ENCODE measurements at regions not wholly inside any gene's neighbourhood (a gene's known extent, or its start where the extent isn't known, plus 50 kb on each side); places are given as distances from the start of the nearest gene placed in this dataset.
A peak's percentile ranks its signal among the peaks of the same experiment; 100 is the strongest.

GRCh38 chr11:79830446-79830845 lies 389.6 kb upstream of the TENM4 start:
- H3K27ac ChIP-seq (ENCODE audit: low read depth in 1 of 3, low read length in 2 of 3) = no peak overlapping the region
- WGBS, 3 donors = 68 to 73% (median 71%) methylated on average over 3 of the region's 3 CpGs
- H3K36me3 ChIP-seq (ENCODE audit: control insufficient read depth in 3 of 3, insufficient read depth in 2 of 3, low read depth in 1 of 3, low read length in 3 of 3) = no peaks in the 10 kb centered on the region
- no peaks in the 10 kb centered on the region for H3K9me3 ChIP-seq (ENCODE audit: control insufficient read depth in 2 of 2, insufficient read depth in 1 of 2, low read depth in 1 of 2, low read length in 1 of 2)
- no peaks in the 10 kb centered on the region for H3K4me1 ChIP-seq (ENCODE audit: control insufficient read depth in 3 of 3, insufficient read depth in 2 of 3, low read depth in 1 of 3, low read length in 2 of 3)
- no peaks in the 10 kb centered on the region for H3K27me3 ChIP-seq (ENCODE audit: control insufficient read depth in 3 of 3, insufficient read depth in 3 of 3, low read length in 3 of 3)
- DNase-seq (no peak), FAIRE-seq (no peak)
- H3K4me3 ChIP-seq (ENCODE audit: low read depth in 1 of 3, low read length in 3 of 3) = no peak overlapping the region

GRCh38 chr11:79829891-79830290 lies 389.1 kb upstream of the TENM4 start:
- FAIRE-seq (no peak), DNase-seq (no peak)
- WGBS, 3 donors = 82 to 86% (median 83%) methylated on average over 3 of the region's 3 CpGs
- no peaks in the 10 kb centered on the region for H3K27me3 ChIP-seq (ENCODE audit: control insufficient read depth in 3 of 3, insufficient read depth in 3 of 3, low read length in 3 of 3)
- H3K9me3 ChIP-seq (ENCODE audit: control insufficient read depth in 2 of 2, insufficient read depth in 1 of 2, low read depth in 1 of 2, low read length in 1 of 2) = no peaks in the 10 kb centered on the region
- no peaks in the 10 kb centered on the region for H3K36me3 ChIP-seq (ENCODE audit: control insufficient read depth in 3 of 3, insufficient read depth in 2 of 3, low read depth in 1 of 3, low read length in 3 of 3)
- no peak overlapping the region for H3K4me3 ChIP-seq (ENCODE audit: low read depth in 1 of 3, low read length in 3 of 3)
- H3K27ac ChIP-seq (ENCODE audit: low read depth in 1 of 3, low read length in 2 of 3) = no peak overlapping the region
- no peaks in the 10 kb centered on the region for H3K4me1 ChIP-seq (ENCODE audit: control insufficient read depth in 3 of 3, insufficient read depth in 2 of 3, low read depth in 1 of 3, low read length in 2 of 3)

- DNase-seq (no peak), FAIRE-seq (no peak)
- H3K27me3 ChIP-seq (ENCODE audit: control insufficient read depth in 3 of 3, insufficient read depth in 3 of 3, low read length in 3 of 3) = no peaks in the 10 kb centered on the region
- H3K9me3 ChIP-seq (ENCODE audit: control insufficient read depth in 2 of 2, insufficient read depth in 1 of 2, low read depth in 1 of 2, low read length in 1 of 2) = no peaks in the 10 kb centered on the region
- H3K4me1 ChIP-seq (ENCODE audit: control insufficient read depth in 3 of 3, insufficient read depth in 2 of 3, low read depth in 1 of 3, low read length in 2 of 3) = no peaks in the 10 kb centered on the region
- no peak overlapping the region for H3K27ac ChIP-seq (ENCODE audit: low read depth in 1 of 3, low read length in 2 of 3)
- no peaks in the 10 kb centered on the region for H3K36me3 ChIP-seq (ENCODE audit: control insufficient read depth in 3 of 3, insufficient read depth in 2 of 3, low read depth in 1 of 3, low read length in 3 of 3)
- H3K4me3 ChIP-seq (ENCODE audit: low read depth in 1 of 3, low read length in 3 of 3) = no peak overlapping the region
- WGBS, 3 donors = 53 to 79% (median 72%) methylated on average over 3 of the region's 3 CpGs
These were observed 381.9 kb upstream of the TENM4 start for GRCh38 chr11:79822766-79823165.

- H3K4me1 ChIP-seq (ENCODE audit: control insufficient read depth in 3 of 3, insufficient read depth in 2 of 3, low read depth in 1 of 3, low read length in 2 of 3) = peaks cover 0 to 8% (median 0%) of the 10 kb centered on the region in 3 donors
- peak; percentile 59 to 76 for DNase-seq
- no peaks in the 10 kb centered on the region for H3K27me3 ChIP-seq (ENCODE audit: control insufficient read depth in 3 of 3, insufficient read depth in 3 of 3, low read length in 3 of 3)
- WGBS, 3 donors = 11 to 52% (median 33%) methylated on average over 3 of the region's 3 CpGs
- H3K9me3 ChIP-seq (ENCODE audit: control insufficient read depth in 2 of 2, insufficient read depth in 1 of 2, low read depth in 1 of 2, low read length in 1 of 2) = peaks cover 0 to 1% of the 10 kb centered on the region in 2 donors
- no peak for FAIRE-seq
- no peaks in the 10 kb centered on the region for H3K36me3 ChIP-seq (ENCODE audit: control insufficient read depth in 3 of 3, insufficient read depth in 2 of 3, low read depth in 1 of 3, low read length in 3 of 3)
- H3K4me3 ChIP-seq (ENCODE audit: low read depth in 1 of 3, low read length in 3 of 3) = no peak overlapping the region
- H3K27ac ChIP-seq (ENCODE audit: low read depth in 1 of 3, low read length in 2 of 3) = peak overlapping the region in 1 of 3 donors; percentile 1
These were observed 372.7 kb upstream of the TENM4 start for GRCh38 chr11:79813551-79813950.

- H3K9me3 ChIP-seq (ENCODE audit: control insufficient read depth in 2 of 2, insufficient read depth in 1 of 2, low read depth in 1 of 2, low read length in 1 of 2) = no peaks in the 10 kb centered on the region
- no peak overlapping the region for H3K4me3 ChIP-seq (ENCODE audit: low read depth in 1 of 3, low read length in 3 of 3)
- no peaks in the 10 kb centered on the region for H3K27me3 ChIP-seq (ENCODE audit: control insufficient read depth in 3 of 3, insufficient read depth in 3 of 3, low read length in 3 of 3)
- H3K27ac ChIP-seq (ENCODE audit: low read depth in 1 of 3, low read length in 2 of 3) = no peak overlapping the region
- H3K36me3 ChIP-seq (ENCODE audit: control insufficient read depth in 3 of 3, insufficient read depth in 2 of 3, low read depth in 1 of 3, low read length in 3 of 3) = no peaks in the 10 kb centered on the region
- WGBS, 3 donors = 6 to 23% (median 15%) methylated on average over 2 of the region's 2 CpGs
- peaks cover 0 to 6% (median 0%) of the 10 kb centered on the region in 3 donors for H3K4me1 ChIP-seq (ENCODE audit: control insufficient read depth in 3 of 3, insufficient read depth in 2 of 3, low read depth in 1 of 3, low read length in 2 of 3)
- FAIRE-seq (no peak), DNase-seq (peak; percentile 54 to 67)
These were observed 368.7 kb upstream of the TENM4 start for GRCh38 chr11:79809487-79809886.

- Histone ChIP-seq H3K4me3 (ENCODE audit: low read depth in 1 of 3, low read length in 3 of 3) (no peak overlapping the region), H3K4me1 (ENCODE audit: control insufficient read depth in 3 of 3, insufficient read depth in 2 of 3, low read depth in 1 of 3, low read length in 2 of 3) (no peaks in the 10 kb centered on the region), H3K27ac (ENCODE audit: low read depth in 1 of 3, low read length in 2 of 3) (no peak overlapping the region), H3K9me3 (ENCODE audit: control insufficient read depth in 2 of 2, insufficient read depth in 1 of 2, low read depth in 1 of 2, low read length in 1 of 2) (peaks cover 0 to 2% of the 10 kb centered on the region in 2 donors), H3K27me3 (ENCODE audit: control insufficient read depth in 3 of 3, insufficient read depth in 3 of 3, low read length in 3 of 3) (no peaks in the 10 kb centered on the region), H3K36me3 (ENCODE audit: control insufficient read depth in 3 of 3, insufficient read depth in 2 of 3, low read depth in 1 of 3, low read length in 3 of 3) (no peaks in the 10 kb centered on the region)
- no peak for FAIRE-seq
- DNase-seq = no peak
- 66 to 86% (median 74%) methylated on average over 2 of the region's 2 CpGs for WGBS, 3 donors
These were observed 366.7 kb upstream of the TENM4 start for GRCh38 chr11:79807506-79807905.

GRCh38 chr11:79796704-79797103 lies 355.9 kb upstream of the TENM4 start:
- H3K4me1 ChIP-seq (ENCODE audit: control insufficient read depth in 3 of 3, insufficient read depth in 2 of 3, low read depth in 1 of 3, low read length in 2 of 3) = no peaks in the 10 kb centered on the region
- no peak overlapping the region for H3K4me3 ChIP-seq (ENCODE audit: low read depth in 1 of 3, low read length in 3 of 3)
- H3K27ac ChIP-seq (ENCODE audit: low read depth in 1 of 3, low read length in 2 of 3) = no peak overlapping the region
- 59 to 79% (median 64%) methylated on average over 1 of the region's 1 CpG for WGBS, 3 donors
- no peak for DNase-seq
- FAIRE-seq = no peak
- no peaks in the 10 kb centered on the region for H3K9me3 ChIP-seq (ENCODE audit: control insufficient read depth in 2 of 2, insufficient read depth in 1 of 2, low read depth in 1 of 2, low read length in 1 of 2)
- H3K27me3 ChIP-seq (ENCODE audit: control insufficient read depth in 3 of 3, insufficient read depth in 3 of 3, low read length in 3 of 3) = no peaks in the 10 kb centered on the region
- no peaks in the 10 kb centered on the region for H3K36me3 ChIP-seq (ENCODE audit: control insufficient read depth in 3 of 3, insufficient read depth in 2 of 3, low read depth in 1 of 3, low read length in 3 of 3)

- H3K27me3 ChIP-seq (ENCODE audit: control insufficient read depth in 3 of 3, insufficient read depth in 3 of 3, low read length in 3 of 3) = no peaks in the 10 kb centered on the region
- H3K27ac ChIP-seq (ENCODE audit: low read depth in 1 of 3, low read length in 2 of 3) = no peak overlapping the region
- no peaks in the 10 kb centered on the region for H3K36me3 ChIP-seq (ENCODE audit: control insufficient read depth in 3 of 3, insufficient read depth in 2 of 3, low read depth in 1 of 3, low read length in 3 of 3)
- DNase-seq = no peak
- no peak for FAIRE-seq
- WGBS, 3 donors = 69 to 74% (median 70%) methylated on average over 4 of the region's 4 CpGs
- no peak overlapping the region for H3K4me3 ChIP-seq (ENCODE audit: low read depth in 1 of 3, low read length in 3 of 3)
- H3K9me3 ChIP-seq (ENCODE audit: control insufficient read depth in 2 of 2, insufficient read depth in 1 of 2, low read depth in 1 of 2, low read length in 1 of 2) = no peaks in the 10 kb centered on the region
- H3K4me1 ChIP-seq (ENCODE audit: control insufficient read depth in 3 of 3, insufficient read depth in 2 of 3, low read depth in 1 of 3, low read length in 2 of 3) = no peaks in the 10 kb centered on the region
These were observed 353.9 kb upstream of the TENM4 start for GRCh38 chr11:79794484-79795393.

Measured in small intestine (tissue), 7 donors.